PC-9 (cell line): ENCODE measurements at regions not wholly inside any gene's neighbourhood (a gene's known extent, or its start where the extent isn't known, plus 50 kb on each side); places are given as distances from the start of the nearest gene placed in this dataset.
A peak's percentile ranks its signal among the peaks of the same experiment; 100 is the strongest.

ENCODE experiments used
- BruUV-seq: library from RNA; stranded (reverse); fragments of 400-500 nt; replicated peaks from 2 replicates; lab custom pipeline; 2021; lab: Mats Ljungman, UMichigan
- CTCF ChIA-PET: fragments of 300-600 bp; sonication (Branson Sonifier 250); formaldehyde crosslinking; loops from one replicate; lab custom pipeline; 2022; ENCODE audit warnings: antibody characterized with exemption; lab: Charles Lee
- POLR2A ChIA-PET: fragments of 300-600 bp; sonication (Branson Sonifier 250); formaldehyde crosslinking; loops from one replicate; lab custom pipeline; 2022; ENCODE audit warnings: antibody characterized with exemption; ENCODE audit not compliant: unreplicated experiment; lab: Charles Lee
- DNase-seq, 2 experiments: peaks; one replicate each; pipeline versions ENCODE4 v3.0.0 to v3.0.0-alpha.2; 2015 to 2022; ENCODE audit warnings: mixed read lengths in 1 of 2
- H2AFZ ChIP-seq: fragments of 200-600 bp; sonication (generic); 2 replicates; pipeline ENCODE4 v1.8.1; 2017; ENCODE audit warnings: antibody characterized with exemption
- H3F3A ChIP-seq: fragments of 200-600 bp; sonication (generic); 2 replicates; pipeline ENCODE4 v1.8.1; 2017; ENCODE audit warnings: antibody characterized with exemption, mild to moderate bottlenecking, low read depth; ENCODE audit not compliant: insufficient read depth
- H3K27ac ChIP-seq: fragments of 200-600 bp; sonication (generic); 2 replicates; pipeline ENCODE4 v1.6.1; 2016; ENCODE audit warnings: mixed run types
- H3K27me3 ChIP-seq: fragments of 200-600 bp; sonication (generic); 2 replicates; pipeline ENCODE4 v1.6.1; 2016; ENCODE audit warnings: low read depth, mixed run types; ENCODE audit not compliant: insufficient read depth
- H3K36me3 ChIP-seq: fragments of 200-600 bp; sonication (generic); 2 replicates; pipeline ENCODE4 v1.6.1; 2016; ENCODE audit warnings: low read depth, mixed run types
- H3K4me1 ChIP-seq: fragments of 200-600 bp; sonication (generic); replicated peaks from 2 replicates; pipeline ENCODE4 v1.6.1; 2016; ENCODE audit warnings: mixed run types; ENCODE audit not compliant: insufficient read depth
- H3K4me2 ChIP-seq: fragments of 200-600 bp; sonication (generic); 2 replicates; pipeline ENCODE4 v1.6.1; 2017; ENCODE audit warnings: mixed run types
- H3K4me3 ChIP-seq: fragments of 200-600 bp; sonication (generic); 2 replicates; pipeline ENCODE4 v1.6.1; 2016; ENCODE audit warnings: mixed run types
- H3K79me2 ChIP-seq: fragments of 200-600 bp; sonication (generic); 2 replicates; pipeline ENCODE4 v1.6.1; 2017; ENCODE audit warnings: low read depth, mixed run types
- H3K9me2 ChIP-seq: fragments of 200-600 bp; sonication (generic); 2 replicates; pipeline ENCODE4 v1.8.1; 2017; ENCODE audit warnings: mild to moderate bottlenecking; ENCODE audit not compliant: insufficient read depth
- H3K9me3 ChIP-seq: fragments of 200-600 bp; sonication (generic); 2 replicates; pipeline ENCODE4 v1.8.1; 2016; ENCODE audit warnings: low read depth; ENCODE audit not compliant: insufficient read depth
- H4K20me1 ChIP-seq: fragments of 200-600 bp; sonication (generic); 2 replicates; pipeline ENCODE4 v1.8.1; 2017; ENCODE audit not compliant: insufficient read depth
- EZH2 ChIP-seq: fragments of 200-600 bp; sonication (generic); IDR thresholded peaks from 2 replicates; pipeline ENCODE4 v1.8.0; 2017; ENCODE audit warnings: antibody characterized with exemption, low read depth
- intact Hi-C: fragments of 100-400 bp; cut with micrococcal nuclease; formaldehyde crosslinking; loops from one replicate; pipeline ENCODE4 v1.10.0; 2022; ENCODE audit not compliant: unreplicated experiment
- TF ChIP-seq, protein P1 (sequence below): fragments of 200-600 bp; sonication (generic); conservative IDR thresholded peaks from 2 replicates; pipeline ENCODE4 v1.6.1; 2017; ENCODE audit warnings: mixed run types, antibody characterized with exemption, mild to moderate bottlenecking, moderate library complexity

DNA sequence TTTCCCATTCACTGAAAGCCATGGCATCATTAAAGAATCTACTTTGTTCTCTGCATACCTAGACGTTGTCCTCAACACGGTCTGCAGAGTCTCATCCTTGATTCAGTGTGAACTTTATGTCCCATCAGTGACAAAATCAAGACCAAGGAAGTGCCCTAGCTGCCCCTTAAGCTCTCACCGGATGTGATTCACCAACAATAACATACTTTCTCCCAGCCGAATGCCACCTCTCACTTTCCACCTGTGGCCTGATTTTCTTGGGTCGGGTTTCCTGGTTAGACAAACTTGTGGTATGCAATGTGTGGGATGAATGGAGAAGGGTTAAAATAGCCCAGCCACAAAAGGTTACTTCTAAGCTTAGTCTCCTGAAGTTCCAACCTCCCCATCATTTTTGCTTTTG lies 145.3 kb upstream of the PAPPA start:
- intact Hi-C loops: loop anchor here (1.0 to 10.0 kb wide), 8 partner anchors 53 to 567 kb away; partner anchors contain the start of gene PAPPA
- Histone ChIP-seq H3K27me3 (no peaks in the 10 kb centered on the region), H3K4me2 (peak overlapping the region; percentile 66), H3K79me2 (no peaks in the 10 kb centered on the region), H2AFZ (peak overlapping the region; percentile 18; the same call in 1 of the 2 replicates), H3K36me3 (no peaks in the 10 kb centered on the region), H4K20me1 (no peaks in the 10 kb centered on the region), H3K27ac (peak overlapping the region; percentile 84), H3K9me3 (peaks cover 6% of the 10 kb centered on the region), H3F3A (peaks cover 22% of the 10 kb centered on the region), H3K4me1 (peaks cover 55% of the 10 kb centered on the region), H3K4me3 (peak overlapping the region; percentile 17; the same call in 1 of the 2 replicates), H3K9me2 (no peaks in the 10 kb centered on the region)
- ChIA-PET CTCF (interaction anchor here (1.0 kb wide), 1 partner anchor 144 kb away, joined by 3 read pairs; no protein-coding TSS in a partner anchor), POLR2A (interaction anchor here (0.5 to 1.0 kb wide), 2 partner anchors 144 to 281 kb away, joined by 3 to 6 read pairs; no protein-coding TSS in a partner anchor)
- TF ChIP-seq, protein P1, sequence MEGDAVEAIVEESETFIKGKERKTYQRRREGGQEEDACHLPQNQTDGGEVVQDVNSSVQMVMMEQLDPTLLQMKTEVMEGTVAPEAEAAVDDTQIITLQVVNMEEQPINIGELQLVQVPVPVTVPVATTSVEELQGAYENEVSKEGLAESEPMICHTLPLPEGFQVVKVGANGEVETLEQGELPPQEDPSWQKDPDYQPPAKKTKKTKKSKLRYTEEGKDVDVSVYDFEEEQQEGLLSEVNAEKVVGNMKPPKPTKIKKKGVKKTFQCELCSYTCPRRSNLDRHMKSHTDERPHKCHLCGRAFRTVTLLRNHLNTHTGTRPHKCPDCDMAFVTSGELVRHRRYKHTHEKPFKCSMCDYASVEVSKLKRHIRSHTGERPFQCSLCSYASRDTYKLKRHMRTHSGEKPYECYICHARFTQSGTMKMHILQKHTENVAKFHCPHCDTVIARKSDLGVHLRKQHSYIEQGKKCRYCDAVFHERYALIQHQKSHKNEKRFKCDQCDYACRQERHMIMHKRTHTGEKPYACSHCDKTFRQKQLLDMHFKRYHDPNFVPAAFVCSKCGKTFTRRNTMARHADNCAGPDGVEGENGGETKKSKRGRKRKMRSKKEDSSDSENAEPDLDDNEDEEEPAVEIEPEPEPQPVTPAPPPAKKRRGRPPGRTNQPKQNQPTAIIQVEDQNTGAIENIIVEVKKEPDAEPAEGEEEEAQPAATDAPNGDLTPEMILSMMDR: no peak
- TF ChIP-seq EZH2: no peak
- BruUV-seq: no TSS peak
- DNase-seq: peak; percentile 74 to 93

DNA sequence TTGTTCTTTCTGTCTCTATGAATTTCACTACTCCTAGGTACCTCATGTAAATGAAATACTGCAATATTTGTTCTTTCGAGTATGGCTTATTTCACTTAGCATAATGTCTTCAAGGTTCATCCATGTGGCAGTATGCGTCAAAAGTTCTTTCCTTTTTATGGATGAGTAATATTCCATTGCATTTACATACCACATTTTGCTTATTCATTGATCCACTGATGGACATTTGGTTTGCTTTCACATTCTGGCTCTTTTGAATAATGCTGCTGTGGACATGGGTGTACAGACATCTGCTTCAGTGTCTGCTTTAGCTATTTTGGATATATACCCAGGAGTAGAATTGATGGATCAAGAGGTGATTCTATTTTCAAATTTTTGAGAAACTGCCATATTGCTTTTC lies 144.2 kb upstream of the PAPPA start:
- TF ChIP-seq, protein P1: no peak
- no peak for TF ChIP-seq EZH2
- H3F3A ChIP-seq: peaks cover 22% of the 10 kb centered on the region
- no peak overlapping the region for H3K4me2 ChIP-seq
- H3K27me3 ChIP-seq: no peaks in the 10 kb centered on the region
- no peak for DNase-seq
- intact Hi-C loops: loop anchor here (2.0 to 10.0 kb wide), 7 partner anchors 55 to 565 kb away; partner anchors contain the start of gene PAPPA
- H3K36me3 ChIP-seq: no peaks in the 10 kb centered on the region
- CTCF ChIA-PET: no interaction called here
- H4K20me1 ChIP-seq: no peaks in the 10 kb centered on the region
- H3K27ac ChIP-seq: peak overlapping the region; percentile 84
- H3K79me2 ChIP-seq: no peaks in the 10 kb centered on the region
- H3K4me1 ChIP-seq: peaks cover 44% of the 10 kb centered on the region
- H3K9me3 ChIP-seq: peaks cover 6% of the 10 kb centered on the region
- no peak overlapping the region for H2AFZ ChIP-seq
- no peaks in the 10 kb centered on the region for H3K9me2 ChIP-seq
- POLR2A ChIA-PET: no interaction called here
- no peak overlapping the region for H3K4me3 ChIP-seq
- no TSS peak for BruUV-seq

DNA sequence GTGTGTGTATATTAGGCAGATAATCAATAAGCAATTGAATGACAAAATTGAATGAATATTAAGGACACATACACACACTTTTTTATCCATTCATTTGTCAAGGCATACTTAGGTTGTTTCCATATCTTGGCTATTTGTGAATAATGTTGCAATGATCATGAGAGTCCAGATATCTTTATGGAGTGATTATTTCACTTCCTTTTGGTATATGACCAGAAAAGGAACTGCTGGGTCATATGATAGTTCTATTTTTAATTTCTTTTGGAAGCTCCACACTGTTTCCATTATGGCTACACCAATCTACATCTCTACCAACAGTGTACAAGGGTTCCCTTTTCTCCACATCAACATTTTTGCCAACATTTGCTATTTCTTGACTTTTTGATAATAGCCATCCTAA lies 137.7 kb upstream of the PAPPA start:
- no peak for DNase-seq
- Histone ChIP-seq H3K4me2 (no peak overlapping the region), H3K9me2 (no peaks in the 10 kb centered on the region), H3K4me1 (peaks cover 6% of the 10 kb centered on the region), H3K36me3 (no peaks in the 10 kb centered on the region), H3K27me3 (no peaks in the 10 kb centered on the region), H3K79me2 (no peaks in the 10 kb centered on the region), H4K20me1 (no peaks in the 10 kb centered on the region), H3K9me3 (no peaks in the 10 kb centered on the region), H3K4me3 (no peak overlapping the region), H2AFZ (no peak overlapping the region), H3K27ac (no peak overlapping the region), H3F3A (no peaks in the 10 kb centered on the region)
- no TSS peak for BruUV-seq
- TF ChIP-seq, protein P1: no peak
- TF ChIP-seq EZH2: no peak
- POLR2A ChIA-PET: no interaction called here
- intact Hi-C loops: no loop called here
- CTCF ChIA-PET: no interaction called here
